NCI-H2227 (cell line): ENCODE measurements at regions not wholly inside any gene's neighbourhood (a gene's known extent, or its start where the extent isn't known, plus 50 kb on each side); places are given as distances from the start of the nearest gene placed in this dataset.

Experiments used
- DNase-seq: peaks from one replicate; lab custom pipeline; 2025; ENCODE audit not compliant: unreplicated experiment; lab: John Stamatoyannopoulos, UW

DNA sequence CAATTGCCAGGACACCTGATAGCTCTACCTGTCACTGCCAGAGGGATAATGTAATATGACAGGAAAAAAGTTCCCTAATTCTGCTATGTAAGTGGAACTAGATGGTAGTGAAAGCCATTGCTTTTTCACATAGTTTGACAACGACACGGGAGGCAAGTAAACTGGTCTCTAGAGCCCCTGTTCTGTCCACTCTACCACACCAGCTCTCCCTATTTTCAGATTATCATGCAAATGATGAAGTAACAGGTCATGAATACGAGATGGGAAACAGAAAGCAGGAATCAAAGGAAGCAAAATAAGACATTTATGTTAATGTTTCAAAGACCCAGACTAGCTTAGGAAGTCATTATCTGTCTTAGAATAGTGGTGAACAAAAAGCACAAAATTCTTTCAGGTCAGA lies 56.2 kb downstream of the TAF11L14 start:
- DNase-seq: no peak

DNA sequence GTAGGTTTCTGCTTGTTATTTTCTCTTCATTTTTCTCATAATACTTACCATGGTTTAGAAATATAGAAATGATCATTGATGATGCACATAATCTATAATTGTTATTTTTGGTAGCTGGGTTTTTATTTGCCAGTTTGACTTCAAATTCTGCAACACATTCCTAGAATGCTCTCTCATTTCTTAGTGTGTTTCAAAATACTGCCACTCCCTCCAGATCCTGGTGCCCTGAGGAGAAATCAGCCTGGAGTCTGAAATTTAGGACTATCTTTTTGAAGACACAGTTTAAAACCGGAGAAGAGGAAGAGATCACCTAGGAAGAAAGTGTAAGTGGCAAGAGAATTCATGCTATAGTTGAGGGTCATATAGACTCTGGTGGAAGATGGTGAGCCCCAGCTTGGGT lies 57.5 kb downstream of the TAF11L14 start:
- no peak for DNase-seq

DNA sequence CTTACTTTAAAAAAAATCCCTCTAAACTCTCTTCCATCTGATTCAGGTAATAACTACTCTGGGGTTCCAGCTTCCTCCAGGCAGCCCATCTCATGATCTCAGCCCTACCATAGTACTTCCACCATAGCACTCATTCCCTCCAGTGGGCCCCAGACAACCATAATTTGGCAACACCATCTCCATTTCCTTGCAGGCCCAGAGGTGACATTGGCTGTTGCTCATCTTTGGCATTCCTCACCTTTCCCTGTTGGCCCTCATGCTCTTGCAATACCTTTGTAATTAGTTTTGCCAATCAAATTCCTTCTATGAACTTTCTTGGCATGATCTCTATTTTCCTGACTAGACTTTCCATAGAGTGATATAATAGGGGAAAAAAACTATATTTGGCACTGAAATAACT lies 60.1 kb downstream of the TAF11L14 start:
- no peak for DNase-seq

DNA sequence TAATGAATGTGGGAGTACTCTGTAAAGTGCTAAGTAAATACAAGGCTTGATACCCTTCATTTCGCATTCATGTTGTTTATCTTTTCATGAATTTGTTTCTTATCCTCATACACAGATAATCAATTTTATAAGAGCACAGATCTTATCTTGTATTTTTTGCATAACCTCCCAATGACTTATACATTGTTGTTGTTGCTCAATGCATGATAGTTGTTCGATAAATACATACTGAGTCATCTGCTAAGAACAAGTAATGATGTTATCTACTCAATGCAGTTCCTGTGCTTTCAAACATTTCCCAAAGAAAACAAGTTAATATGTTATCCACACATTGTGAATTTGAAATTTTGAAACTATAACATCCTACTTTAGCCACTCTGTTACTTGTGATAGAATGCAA lies 60.7 kb downstream of the TAF11L14 start:
- DNase-seq: no peak

DNA sequence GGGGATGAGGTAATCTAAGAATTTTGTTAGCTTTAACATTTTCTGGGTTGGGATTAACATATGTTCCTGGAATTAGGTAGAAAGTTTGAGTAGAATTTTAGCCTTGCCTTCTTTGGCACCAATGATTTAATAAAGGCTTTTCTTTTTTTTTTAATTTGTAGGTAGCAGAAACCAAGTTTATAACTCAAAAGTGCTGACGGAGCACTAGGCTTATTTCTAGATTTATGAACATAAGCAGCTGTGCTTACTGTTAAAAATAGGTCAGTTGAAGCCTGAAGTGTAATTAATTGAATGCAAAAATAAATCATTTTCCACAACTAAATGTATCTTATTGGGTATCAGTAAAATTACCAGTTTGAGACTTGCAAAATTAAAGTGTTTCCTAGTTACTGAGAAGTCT lies 62.4 kb downstream of the TAF11L14 start:
- no peak for DNase-seq

DNA sequence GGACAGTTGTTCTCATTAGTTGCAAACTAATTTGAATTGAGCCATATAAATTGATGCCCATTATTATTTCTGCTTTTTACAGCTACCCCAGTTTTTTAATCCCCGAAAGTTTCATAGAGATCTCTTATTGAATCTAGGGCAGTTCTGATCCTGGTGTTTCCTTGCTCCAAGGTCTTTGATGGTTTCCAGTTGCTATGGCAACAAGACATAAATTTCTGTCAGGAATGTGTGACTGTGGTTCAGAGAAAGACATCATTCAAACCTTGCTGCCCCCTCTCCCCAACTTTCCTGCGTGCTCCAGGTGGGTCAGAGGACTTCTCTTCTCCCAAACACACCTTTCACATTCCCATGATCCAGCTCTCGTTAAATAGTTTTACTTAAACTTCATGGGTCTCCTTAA lies 63.4 kb downstream of the TAF11L14 start:
- DNase-seq: no peak

DNA sequence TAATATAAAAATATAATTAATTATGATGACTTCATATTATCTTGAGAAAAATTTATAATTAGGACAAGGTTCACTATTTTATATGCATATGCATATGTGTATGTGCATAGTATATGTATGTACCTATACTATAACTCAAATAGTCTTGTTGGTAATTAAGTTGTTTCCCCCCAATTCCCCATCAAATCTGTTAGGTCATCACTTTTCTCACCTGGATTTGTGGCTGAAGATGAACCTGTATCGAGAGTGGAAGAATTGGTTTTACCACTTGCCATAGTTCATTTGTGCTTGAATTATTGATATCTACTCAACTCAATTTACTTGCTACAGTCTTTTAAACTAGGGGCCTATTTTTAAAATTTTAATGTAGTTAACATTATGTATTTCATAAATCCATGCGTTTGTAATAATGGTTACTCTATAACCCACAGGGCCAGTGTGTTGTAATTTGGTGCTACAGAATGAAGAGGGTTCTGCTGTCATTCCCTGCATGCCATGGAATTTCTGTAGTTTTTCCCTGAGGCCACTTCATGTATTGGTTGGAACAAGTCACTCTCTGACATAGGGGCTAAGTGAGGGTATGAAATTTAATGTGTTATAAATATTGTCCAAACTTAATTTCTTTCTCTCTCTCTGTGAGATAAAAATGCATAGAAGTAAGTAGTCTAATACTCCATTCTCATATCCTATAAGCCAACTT lies 74.9 kb downstream of the TAF11L14 start:
- no peak for DNase-seq

DNA sequence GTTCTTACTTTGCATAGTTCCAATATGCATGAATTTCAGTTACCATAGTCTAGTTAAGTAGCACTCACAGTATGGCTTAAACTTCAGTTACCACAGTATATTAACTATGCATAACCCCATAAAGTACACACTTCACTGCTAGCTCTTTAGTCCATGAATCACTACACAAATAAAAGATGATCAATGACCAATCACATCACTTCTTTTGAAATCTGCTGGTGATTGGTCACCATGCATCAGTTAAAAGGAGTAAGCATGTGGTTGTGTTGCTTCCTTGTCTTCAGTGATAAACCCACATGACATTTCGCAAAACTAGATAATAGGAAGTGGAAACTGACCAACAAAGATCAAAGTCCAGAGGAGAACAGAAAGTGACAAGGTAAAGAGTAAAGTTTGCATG lies 79.0 kb downstream of the TAF11L14 start:
- no peak for DNase-seq

DNA sequence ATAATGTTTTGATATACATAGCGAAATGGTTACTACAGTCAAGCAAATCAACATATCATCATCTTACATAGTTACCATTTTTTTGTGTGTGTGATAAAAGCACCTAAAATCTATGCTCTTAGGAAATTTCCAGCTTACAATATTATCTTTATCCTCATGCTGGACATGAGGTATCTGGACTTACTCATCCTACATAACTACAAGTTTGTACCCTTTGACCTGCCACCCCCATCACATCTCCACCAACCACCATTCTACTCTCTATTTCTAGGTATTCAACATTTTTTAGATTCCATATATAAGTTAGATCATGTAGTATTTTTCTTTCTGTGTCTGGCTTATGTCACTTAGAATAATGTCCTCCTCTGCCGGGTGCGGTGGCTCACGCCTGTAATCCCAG lies 79.9 kb downstream of the TAF11L14 start:
- no peak for DNase-seq

DNA sequence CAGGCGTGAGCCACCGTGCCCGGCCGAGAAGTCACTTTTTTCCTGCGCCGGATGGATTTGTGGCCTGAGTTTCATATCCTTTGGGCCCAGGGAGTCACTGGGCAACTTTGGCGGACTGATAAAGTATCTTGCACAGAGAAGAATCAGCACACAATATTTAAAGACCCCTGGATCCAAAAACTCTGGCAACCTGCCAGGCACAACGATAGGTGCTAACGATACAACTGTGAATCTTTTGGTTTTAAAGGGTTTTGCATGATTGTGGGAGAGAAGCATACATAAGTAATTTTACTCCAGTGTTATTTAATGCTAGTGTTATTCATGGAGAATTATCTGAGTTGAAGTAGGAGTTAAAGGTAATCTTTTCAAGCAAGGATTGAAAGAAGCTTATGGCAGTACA lies 85.3 kb downstream of the TAF11L14 start:
- no peak for DNase-seq

DNA sequence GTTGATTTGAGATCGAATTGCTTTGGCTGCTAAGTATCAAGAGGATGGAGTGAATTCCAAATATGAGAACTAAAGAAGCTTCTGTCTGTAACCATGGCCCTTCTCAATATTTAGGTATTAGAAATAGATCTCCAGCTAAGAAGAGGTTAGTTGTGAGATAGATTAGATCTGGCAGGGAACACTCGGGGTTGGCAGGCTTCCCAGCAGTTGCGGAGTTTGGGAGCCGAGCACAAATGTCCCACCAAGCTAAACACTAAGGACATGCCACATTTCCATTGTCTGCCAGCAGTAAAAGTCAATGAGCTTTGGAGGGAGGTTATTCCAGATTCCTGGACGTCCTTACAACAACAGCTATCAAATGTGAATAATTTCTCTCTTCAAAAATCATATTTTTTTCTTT lies 85.8 kb downstream of the TAF11L14 start:
- DNase-seq: no peak

DNA sequence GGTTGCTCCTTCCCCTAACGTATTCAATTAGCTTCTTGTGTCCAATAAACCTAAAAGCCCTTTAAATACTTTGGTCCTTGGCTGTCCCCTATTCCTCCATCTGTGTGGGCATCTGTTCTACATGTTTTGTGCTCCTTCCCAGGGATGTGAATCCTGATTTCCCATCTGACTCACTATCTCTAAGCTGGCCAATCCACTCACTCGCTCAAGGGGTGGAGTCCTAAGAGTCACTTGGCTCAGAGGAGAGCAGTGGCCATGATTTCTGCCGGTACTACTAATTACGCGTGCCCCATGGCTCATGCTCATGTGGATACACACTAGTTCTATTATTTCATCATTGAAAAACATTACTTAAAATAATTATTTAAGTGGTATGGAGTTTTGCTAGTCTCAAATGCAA lies 89.6 kb downstream of the TAF11L14 start:
- no peak for DNase-seq

DNA sequence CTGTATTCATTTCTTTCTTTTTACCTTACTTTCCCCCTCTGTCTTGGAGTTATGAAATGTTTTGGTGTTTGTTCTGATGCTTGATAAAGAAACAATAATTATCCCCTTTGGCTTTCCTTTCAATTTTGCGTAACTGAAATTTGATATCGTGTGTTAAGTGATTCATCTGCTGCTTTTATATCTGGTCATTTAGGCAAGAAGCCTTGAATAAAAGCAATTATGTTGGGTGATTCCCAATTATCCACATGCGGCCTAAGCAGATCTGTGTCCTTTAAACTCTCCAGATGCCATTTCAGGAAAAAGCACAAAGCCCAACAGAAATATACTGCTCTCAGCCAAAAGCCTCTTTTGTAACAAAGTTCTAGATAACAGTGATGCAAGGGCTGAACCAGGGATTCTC lies 92.8 kb downstream of the TAF11L14 start:
- DNase-seq: no peak

DNA sequence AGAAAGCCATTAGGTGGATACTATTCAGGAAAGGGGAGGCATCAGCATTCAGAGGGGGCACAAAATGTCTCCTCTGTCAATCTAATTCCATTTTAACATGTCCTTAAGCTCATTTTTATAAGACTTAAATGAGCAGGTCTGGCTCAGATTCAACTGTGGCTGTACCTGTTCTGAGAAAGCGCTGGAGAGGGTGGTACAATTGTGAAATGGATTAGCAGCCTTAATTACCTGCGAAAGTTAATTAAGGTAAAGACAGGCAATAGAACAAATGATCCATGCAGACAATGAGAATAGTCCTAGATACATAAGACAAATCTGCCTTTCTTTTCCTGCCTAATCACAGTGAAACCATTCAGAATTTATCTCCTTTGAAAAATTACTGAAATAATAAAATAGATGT lies 96.2 kb downstream of the TAF11L14 start:
- DNase-seq: no peak

DNA sequence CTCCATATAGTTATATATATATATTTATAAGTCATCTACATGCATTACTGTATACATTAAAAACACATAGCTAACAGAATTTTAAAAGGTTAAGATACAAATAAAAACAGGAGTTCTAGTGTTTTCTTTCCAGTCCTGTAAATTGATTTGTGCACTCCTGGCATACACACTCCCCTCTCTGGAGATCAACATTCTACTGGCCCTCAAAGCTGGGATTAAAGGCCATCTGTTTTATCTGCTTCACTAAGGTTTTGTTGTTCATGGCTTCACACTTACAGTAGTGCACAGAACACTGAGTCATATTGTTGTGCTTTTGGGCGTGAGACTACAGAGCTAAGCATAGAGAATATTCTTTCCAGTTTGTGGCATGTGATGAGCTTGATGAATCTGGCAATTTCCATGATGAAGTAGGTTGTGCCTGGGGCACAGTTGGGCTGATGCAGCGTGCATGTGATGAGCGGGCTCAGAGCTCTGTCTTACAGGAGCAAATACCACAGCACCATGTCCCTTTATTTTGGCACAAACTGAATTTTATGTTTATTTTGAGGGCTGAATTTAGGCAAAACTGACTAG lies 98.2 kb downstream of the TAF11L14 start:
- no peak for DNase-seq

DNA sequence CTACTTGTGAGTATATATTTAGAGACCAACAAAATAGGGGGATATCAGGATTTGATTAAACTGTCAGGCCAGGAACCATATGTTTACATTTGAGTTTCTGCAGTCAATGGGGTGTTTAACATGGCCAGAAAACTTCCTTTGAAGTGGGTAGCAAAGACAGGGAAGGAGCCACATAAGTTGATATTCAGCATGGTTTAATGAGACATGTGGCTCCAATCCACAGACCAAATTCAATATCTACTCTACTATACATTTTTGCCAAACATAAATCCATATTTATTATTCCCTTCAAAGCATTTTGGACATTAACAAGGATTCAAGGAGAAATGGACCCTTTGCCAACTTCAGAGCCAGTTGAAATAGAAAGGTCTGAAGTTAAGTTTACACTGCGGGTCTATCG lies 99.8 kb downstream of the TAF11L14 start:
- DNase-seq: no peak

DNA sequence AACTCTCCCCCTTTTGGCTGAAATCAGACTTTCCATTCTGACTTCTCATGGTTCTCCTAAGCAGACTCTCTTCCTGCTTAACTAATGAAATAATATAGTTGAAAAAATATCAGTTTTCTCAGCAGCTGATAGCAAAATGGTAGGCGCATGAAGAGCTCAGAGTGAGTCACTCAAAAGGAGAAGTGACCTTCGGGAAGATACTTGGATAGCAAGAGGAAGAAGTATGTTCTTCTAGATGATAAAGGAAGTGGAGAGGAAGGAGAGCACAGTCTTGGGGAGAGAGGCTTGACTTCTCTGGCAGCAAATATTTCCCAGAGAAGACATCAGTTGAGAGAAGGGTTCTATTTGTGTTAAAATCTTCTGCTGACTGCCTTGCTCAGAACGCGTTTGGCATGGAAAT lies 101.5 kb downstream of the TAF11L14 start:
- no peak for DNase-seq

DNA sequence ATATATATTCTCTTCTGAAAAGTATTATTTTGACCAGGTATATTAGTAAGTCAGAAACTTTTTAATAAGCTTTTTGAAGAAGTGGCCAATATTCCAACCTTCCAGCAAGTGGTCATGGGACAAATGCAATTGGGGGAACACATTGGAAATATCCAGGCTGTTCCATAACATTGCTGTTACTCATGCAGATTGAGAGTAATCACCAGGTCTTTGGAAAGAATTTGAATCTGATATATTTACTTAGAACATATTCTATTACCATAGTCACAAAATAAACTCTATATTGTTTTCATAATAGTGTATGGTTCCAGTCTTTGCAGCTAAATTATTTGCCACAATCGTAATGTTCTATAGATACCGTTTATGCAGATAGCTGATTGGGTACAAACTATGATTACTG lies 102.8 kb downstream of the TAF11L14 start:
- no peak for DNase-seq

DNA sequence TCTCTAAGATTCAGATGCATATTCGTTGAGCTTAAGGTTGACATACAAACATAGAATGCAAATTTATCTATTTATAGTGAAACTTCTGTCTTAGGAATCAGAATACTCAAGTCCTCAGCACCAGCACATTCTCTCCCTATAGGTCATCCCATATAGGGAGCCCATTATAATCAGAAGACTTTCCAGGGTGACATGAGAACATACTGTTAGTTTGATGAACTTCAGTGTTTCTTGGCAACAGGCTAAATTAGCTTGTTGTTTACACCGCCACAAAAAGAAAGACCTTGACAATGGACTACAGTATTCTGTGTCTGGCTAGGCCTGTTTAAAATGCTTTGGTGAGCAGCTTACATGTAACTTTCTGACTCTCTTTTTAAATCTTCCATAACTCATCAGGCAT lies 104.2 kb downstream of the TAF11L14 start:
- DNase-seq: no peak

DNA sequence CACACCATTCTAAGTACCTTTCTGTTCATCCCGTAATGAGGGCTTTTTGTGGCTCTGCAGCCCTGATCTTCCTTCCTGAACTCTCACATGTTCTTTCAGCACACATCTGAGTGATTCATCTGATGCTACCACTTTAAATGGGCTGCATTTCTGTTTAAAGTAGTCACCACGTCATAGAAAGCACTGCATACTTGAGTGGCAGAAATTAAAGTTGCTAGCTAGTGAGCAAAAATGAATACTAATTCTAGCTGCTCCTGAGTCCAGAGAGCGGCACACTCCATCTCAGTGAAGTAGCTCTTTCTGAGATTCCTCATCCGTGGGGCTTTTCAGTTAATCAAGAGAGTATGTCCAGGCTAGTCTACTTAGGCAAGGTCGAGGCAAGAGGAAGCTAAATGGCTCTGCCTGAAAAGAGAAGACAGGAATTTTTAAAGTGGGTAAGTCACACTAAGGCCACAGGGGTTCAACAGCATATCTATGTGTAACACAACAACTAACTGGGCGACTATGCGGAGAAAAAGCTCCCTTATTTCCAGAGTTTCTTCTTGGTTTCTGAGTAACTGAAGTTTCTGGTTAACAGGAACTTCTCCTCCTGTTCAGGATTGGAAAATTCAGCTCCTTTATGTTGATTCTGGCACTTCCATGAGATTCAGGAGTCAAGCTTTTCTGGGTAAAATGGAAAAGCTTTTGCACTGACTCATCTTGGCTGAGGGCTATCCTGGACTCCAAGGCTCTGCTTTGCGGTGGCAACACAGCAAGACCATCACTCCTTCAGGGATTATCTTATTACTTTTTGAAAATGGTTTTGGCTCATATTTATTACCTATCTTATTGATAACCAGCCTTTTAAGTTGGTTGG lies 109.5 kb downstream of the TAF11L14 start:
- no peak for DNase-seq

DNA sequence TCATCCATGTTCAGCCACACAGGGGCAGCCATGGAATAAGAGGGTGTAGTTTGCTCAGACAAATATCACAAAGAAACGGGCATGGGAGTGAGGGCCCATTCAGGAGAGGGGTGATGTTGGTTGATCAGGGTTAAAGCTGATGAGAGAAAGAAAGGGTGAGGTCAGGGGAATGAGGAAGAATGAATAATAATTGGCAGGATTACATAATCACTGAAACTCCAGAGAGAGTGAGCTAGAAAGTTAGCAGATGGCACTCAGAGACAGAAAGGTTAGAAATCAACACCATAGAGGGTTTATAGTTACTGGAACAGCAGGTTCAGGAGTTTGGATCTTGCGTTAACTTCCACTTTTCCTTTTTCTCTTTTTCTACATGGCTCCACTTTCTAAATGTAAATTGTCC lies 113.9 kb downstream of the TAF11L14 start:
- DNase-seq: no peak

DNA sequence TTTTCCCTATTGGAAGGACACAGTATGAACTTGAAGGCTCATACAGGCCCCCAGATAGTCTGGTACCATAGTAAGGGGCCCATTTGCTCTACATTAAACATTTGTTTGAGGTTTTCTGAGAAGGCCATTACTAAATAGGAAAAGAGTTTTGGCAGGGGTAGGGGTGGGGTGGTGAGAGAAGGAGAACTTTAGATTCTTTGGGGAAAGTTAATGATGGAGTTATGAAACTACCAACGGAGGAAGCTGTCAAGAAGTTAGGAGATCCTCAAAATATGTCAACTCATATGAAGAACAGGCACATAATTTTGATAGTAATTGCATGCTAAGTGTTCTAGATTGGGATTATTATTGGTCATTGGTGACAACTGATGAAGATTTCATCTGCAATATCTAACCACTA lies 114.7 kb downstream of the TAF11L14 start:
- no peak for DNase-seq
